ENCODE measurements at regions not wholly inside any gene's neighbourhood (a gene's known extent, or its start where the extent isn't known, plus 50 kb on each side); places are given as distances from the start of the nearest gene placed in this dataset.

DNA sequence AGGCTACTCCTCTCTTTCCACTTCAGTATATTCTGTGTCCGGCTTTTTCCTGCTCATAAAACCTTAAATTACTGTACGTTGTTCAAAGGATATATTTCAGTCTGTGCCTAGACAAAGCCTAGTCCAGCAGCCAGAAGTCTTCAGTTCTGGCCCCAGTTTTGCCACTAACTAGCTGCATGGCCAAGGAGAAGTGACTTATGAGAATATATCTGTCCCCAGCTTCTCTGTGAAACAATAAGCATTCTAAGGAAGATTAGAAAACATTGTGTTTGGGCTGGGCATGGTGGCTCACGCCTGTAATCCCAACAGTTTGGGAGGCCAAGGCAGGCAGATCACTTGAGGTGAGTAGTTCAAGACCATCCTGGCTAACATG, 105.0 kb upstream of the HDAC9 start:
- Histone ChIP-seq H2AFZ (replicated peaks; ENCODE audit: low read length, poor library complexity) (no peak overlapping the region), H4K91ac (ENCODE audit: insufficient read depth, low read depth, low read length) (peak overlapping the region; percentile 9), H3K36me3 (ENCODE audit: control insufficient read depth, insufficient read depth, low read length) (no peaks in the 10 kb centered on the region), H3K27me3 (ENCODE audit: control insufficient read depth, insufficient read depth, low read length) (no peaks in the 10 kb centered on the region), H3K4me2 (ENCODE audit: low read depth, low read length) (peak overlapping the region; percentile 23; the same call in 1 of the 2 replicates), H2BK20ac (ENCODE audit: low read depth, low read length) (peak overlapping the region; percentile 74), H2AK9ac (replicated peaks; ENCODE audit: low read depth, low read length, poor library complexity) (no peak overlapping the region), H3K27ac (ENCODE audit: insufficient read depth, low read length) (no peak overlapping the region), H4K8ac (ENCODE audit: low read depth in 2 of 2, low read length in 2 of 2) (peak overlapping the region; percentile 23 to 86; a peak in 2 of 4 replicates), H3K4me1 (ENCODE audit: control insufficient read depth, insufficient read depth, low read length) (peaks cover 10% of the 10 kb centered on the region), H3K23ac (ENCODE audit: low read depth, low read length) (peak overlapping the region; percentile 43; the same call in 1 of the 2 replicates), H2AK5ac (ENCODE audit: low read depth, low read length) (peak overlapping the region; percentile 5; the same call in 1 of the 2 replicates), H3K4me3 (ENCODE audit: insufficient read depth, low read depth, low read length) (no peak overlapping the region), H3K14ac (replicated peaks; ENCODE audit: low read depth, low read length) (peak overlapping the region; percentile 45), H3K9ac (ENCODE audit: low read depth, low read length) (no peak overlapping the region), H2BK15ac (ENCODE audit: low read depth, low read length) (peak overlapping the region; percentile 71; the same call in 1 of the 3 replicates), H3K4ac (ENCODE audit: low read depth, low read length) (peak overlapping the region; percentile 80; the same call in 1 of the 2 replicates), H4K20me1 (ENCODE audit: insufficient read depth, low read length) (no peaks in the 10 kb centered on the region), H2BK5ac (ENCODE audit: low read depth, low read length, poor library complexity, severe bottlenecking) (peak overlapping the region; percentile 93), H3K9me1 (ENCODE audit: insufficient read depth, low read length) (peaks cover 4% of the 10 kb centered on the region), H3K9me3 (ENCODE audit: control insufficient read depth, insufficient read depth, low read length) (no peaks in the 10 kb centered on the region), H2BK120ac (ENCODE audit: low read depth, low read length) (peak overlapping the region; percentile 89), H3K18ac (ENCODE audit: low read depth, low read length) (peak overlapping the region; percentile 13), H4K5ac (ENCODE audit: low read depth, low read length) (peak overlapping the region; percentile 65; the same call in 1 of the 2 replicates), H3K79me1 (ENCODE audit: low read depth in 1 of 2, low read length in 2 of 2) (peaks cover 0 to 3% of the 10 kb centered on the region in 2 experiments; a peak in 1 of 4 replicates), H3K56ac (ENCODE audit: extremely low read depth, insufficient read depth, low read length) (no peak overlapping the region)
- in situ Hi-C loops (cut with MboI; ENCODE audit: low sequenced_read_pairs): no loop called here
- WGBS, 2 experiments (ENCODE audit: extremely low coverage in 2 of 2, insufficient read length in 1 of 2): 20% methylated on average over 1 of the region's 3 CpGs; no CpG with 5 or more reads in 1 of the 2 experiments
- dilution Hi-C loops (cut with HindIII; ENCODE audit: low sequenced_read_pairs, unreplicated experiment): no loop called here
- intact Hi-C loops (cut with micrococcal nuclease): no loop called here
- ATAC-seq (ENCODE audit: low read depth): no peak
- ChIA-PET CTCF (no interaction called here), POLR2A (ENCODE audit: unreplicated experiment) (no interaction called here)
- BruUV-seq (replicated peaks): no TSS peak
- TF ChIP-seq, protein P1, sequence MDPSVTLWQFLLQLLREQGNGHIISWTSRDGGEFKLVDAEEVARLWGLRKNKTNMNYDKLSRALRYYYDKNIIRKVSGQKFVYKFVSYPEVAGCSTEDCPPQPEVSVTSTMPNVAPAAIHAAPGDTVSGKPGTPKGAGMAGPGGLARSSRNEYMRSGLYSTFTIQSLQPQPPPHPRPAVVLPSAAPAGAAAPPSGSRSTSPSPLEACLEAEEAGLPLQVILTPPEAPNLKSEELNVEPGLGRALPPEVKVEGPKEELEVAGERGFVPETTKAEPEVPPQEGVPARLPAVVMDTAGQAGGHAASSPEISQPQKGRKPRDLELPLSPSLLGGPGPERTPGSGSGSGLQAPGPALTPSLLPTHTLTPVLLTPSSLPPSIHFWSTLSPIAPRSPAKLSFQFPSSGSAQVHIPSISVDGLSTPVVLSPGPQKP (IDR thresholded peaks at IDR 0.05; ENCODE audit: borderline replicate concordance, low read depth, low read length): no peak
- TF ChIP-seq SMC3 (IDR thresholded peaks at IDR 0.05; ENCODE audit: low read depth, low read length) (no peak), NFE2L2 (IDR thresholded peaks at IDR 0.05; ENCODE audit: low read depth, low read length) (no peak), POLR2A (IDR thresholded peaks at IDR 0.05; ENCODE audit: low read depth, low read length) (no peak), CEBPB (IDR thresholded peaks at IDR 0.05; ENCODE audit: low read depth, low read length) (no peak), RAD21 (IDR thresholded peaks at IDR 0.05; ENCODE audit: low read length) (no peak), FOS (IDR thresholded peaks at IDR 0.05; ENCODE audit: low read depth, low read length) (no peak), CHD1 (IDR thresholded peaks at IDR 0.05; ENCODE audit: low read depth, low read length) (no peak), RCOR1 (IDR thresholded peaks at IDR 0.05; ENCODE audit: insufficient replicate concordance, low read length) (no peak), RFX5 (IDR thresholded peaks at IDR 0.05; ENCODE audit: low read depth, low read length) (no peak), MXI1 (IDR thresholded peaks at IDR 0.05; ENCODE audit: borderline replicate concordance, low read depth, low read length) (no peak), MAZ (IDR thresholded peaks at IDR 0.05; ENCODE audit: borderline replicate concordance, low read depth, low read length) (no peak), BHLHE40 (IDR thresholded peaks at IDR 0.05; ENCODE audit: low read depth, low read length) (no peak), MAFK (IDR thresholded peaks at IDR 0.05; ENCODE audit: low read depth, low read length) (no peak)
- TF ChIP-seq, protein P2, sequence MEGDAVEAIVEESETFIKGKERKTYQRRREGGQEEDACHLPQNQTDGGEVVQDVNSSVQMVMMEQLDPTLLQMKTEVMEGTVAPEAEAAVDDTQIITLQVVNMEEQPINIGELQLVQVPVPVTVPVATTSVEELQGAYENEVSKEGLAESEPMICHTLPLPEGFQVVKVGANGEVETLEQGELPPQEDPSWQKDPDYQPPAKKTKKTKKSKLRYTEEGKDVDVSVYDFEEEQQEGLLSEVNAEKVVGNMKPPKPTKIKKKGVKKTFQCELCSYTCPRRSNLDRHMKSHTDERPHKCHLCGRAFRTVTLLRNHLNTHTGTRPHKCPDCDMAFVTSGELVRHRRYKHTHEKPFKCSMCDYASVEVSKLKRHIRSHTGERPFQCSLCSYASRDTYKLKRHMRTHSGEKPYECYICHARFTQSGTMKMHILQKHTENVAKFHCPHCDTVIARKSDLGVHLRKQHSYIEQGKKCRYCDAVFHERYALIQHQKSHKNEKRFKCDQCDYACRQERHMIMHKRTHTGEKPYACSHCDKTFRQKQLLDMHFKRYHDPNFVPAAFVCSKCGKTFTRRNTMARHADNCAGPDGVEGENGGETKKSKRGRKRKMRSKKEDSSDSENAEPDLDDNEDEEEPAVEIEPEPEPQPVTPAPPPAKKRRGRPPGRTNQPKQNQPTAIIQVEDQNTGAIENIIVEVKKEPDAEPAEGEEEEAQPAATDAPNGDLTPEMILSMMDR (conservative IDR thresholded peaks at IDR 0.05; ENCODE audit: low read depth, low read length): no peak
- TF ChIP-seq, protein P3, sequence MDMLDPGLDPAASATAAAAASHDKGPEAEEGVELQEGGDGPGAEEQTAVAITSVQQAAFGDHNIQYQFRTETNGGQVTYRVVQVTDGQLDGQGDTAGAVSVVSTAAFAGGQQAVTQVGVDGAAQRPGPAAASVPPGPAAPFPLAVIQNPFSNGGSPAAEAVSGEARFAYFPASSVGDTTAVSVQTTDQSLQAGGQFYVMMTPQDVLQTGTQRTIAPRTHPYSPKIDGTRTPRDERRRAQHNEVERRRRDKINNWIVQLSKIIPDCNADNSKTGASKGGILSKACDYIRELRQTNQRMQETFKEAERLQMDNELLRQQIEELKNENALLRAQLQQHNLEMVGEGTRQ (IDR thresholded peaks at IDR 0.05; ENCODE audit: low read depth, low read length): no peak
- no peak for DNase-seq

All from IMR-90 (cell line).